ENCODE measurements at regions not wholly inside any gene's neighbourhood (a gene's known extent, or its start where the extent isn't known, plus 50 kb on each side); places are given as distances from the start of the nearest gene placed in this dataset.

- Histone ChIP-seq H3K4me1 (replicated peaks in 1 of 2) (no peaks in the 10 kb centered on the region), H3K4me3 (no peak overlapping the region), H3K9me3 (replicated peaks in 1 of 3) (no peaks in the 10 kb centered on the region), H3K27ac (no peak overlapping the region), H3K27me3 (no peaks in the 10 kb centered on the region), H3K36me3 (replicated peaks in 1 of 2) (no peaks in the 10 kb centered on the region)
- WGBS, 4 donors: 83 to 93% (median 90%) methylated on average over 3 of the region's 3 CpGs
- intact Hi-C loops (cut with DNase I): no loop called here
- TF ChIP-seq CTCF (IDR thresholded peaks at IDR 0.05): no peak
- TF ChIP-seq POLR2A (IDR thresholded peaks at IDR 0.05): no peak
- DNase-seq: no peak
These were observed 623.5 kb downstream of the POM121L12 start for GRCh38 chr7:53658951-53659350.

- WGBS, 4 donors: 66 to 90% (median 87%) methylated on average over 4 of the region's 4 CpGs
- H3K9me3 ChIP-seq (replicated peaks in 1 of 3): no peaks in the 10 kb centered on the region
- no peak for DNase-seq
- intact Hi-C loops (cut with DNase I): no loop called here
- H3K4me3 ChIP-seq: no peak overlapping the region
- H3K27me3 ChIP-seq: no peaks in the 10 kb centered on the region
- no peaks in the 10 kb centered on the region for H3K4me1 ChIP-seq (replicated peaks in 1 of 2)
- TF ChIP-seq POLR2A (IDR thresholded peaks at IDR 0.05) (no peak), CTCF (IDR thresholded peaks at IDR 0.05) (no peak)
- H3K36me3 ChIP-seq (replicated peaks in 1 of 2): no peaks in the 10 kb centered on the region
- no peak overlapping the region for H3K27ac ChIP-seq
These were observed 626.3 kb downstream of the POM121L12 start for GRCh38 chr7:53661645-53662217.

GRCh38 chr7:53672681-53673080, 637.2 kb downstream of the POM121L12 start:
- Histone ChIP-seq H3K36me3 (replicated peaks in 1 of 2) (no peaks in the 10 kb centered on the region), H3K27me3 (no peaks in the 10 kb centered on the region), H3K4me1 (replicated peaks in 1 of 2) (no peaks in the 10 kb centered on the region), H3K4me3 (no peak overlapping the region), H3K9me3 (replicated peaks in 1 of 3) (peaks cover 0 to 4% (median 0%) of the 10 kb centered on the region in 3 donors), H3K27ac (no peak overlapping the region)
- TF ChIP-seq CTCF (IDR thresholded peaks at IDR 0.05) (no peak), POLR2A (IDR thresholded peaks at IDR 0.05) (no peak)
- no peak for DNase-seq
- intact Hi-C loops (cut with DNase I): no loop called here
- WGBS, 4 donors: 75 to 88% (median 83%) methylated on average over 1 of the region's 1 CpG

GRCh38 chr7:53675835-53676234, 640.4 kb downstream of the POM121L12 start:
- intact Hi-C loops (cut with DNase I): no loop called here
- H3K36me3 ChIP-seq (replicated peaks in 1 of 2): no peaks in the 10 kb centered on the region
- no peak overlapping the region for H3K27ac ChIP-seq
- H3K4me3 ChIP-seq: no peak overlapping the region
- H3K9me3 ChIP-seq (replicated peaks in 1 of 3): no peaks in the 10 kb centered on the region
- WGBS, 4 donors: 91 to 97% (median 95%) methylated on average over 1 of the region's 1 CpG
- no peaks in the 10 kb centered on the region for H3K4me1 ChIP-seq (replicated peaks in 1 of 2)
- H3K27me3 ChIP-seq: no peaks in the 10 kb centered on the region
- TF ChIP-seq POLR2A (IDR thresholded peaks at IDR 0.05) (no peak), CTCF (IDR thresholded peaks at IDR 0.05) (no peak)
- no peak for DNase-seq

All from adrenal gland (tissue), 9 donors.